ENCODE measurements at regions not wholly inside any gene's neighbourhood (a gene's known extent, or its start where the extent isn't known, plus 50 kb on each side); places are given as distances from the start of the nearest gene placed in this dataset.

DNA sequence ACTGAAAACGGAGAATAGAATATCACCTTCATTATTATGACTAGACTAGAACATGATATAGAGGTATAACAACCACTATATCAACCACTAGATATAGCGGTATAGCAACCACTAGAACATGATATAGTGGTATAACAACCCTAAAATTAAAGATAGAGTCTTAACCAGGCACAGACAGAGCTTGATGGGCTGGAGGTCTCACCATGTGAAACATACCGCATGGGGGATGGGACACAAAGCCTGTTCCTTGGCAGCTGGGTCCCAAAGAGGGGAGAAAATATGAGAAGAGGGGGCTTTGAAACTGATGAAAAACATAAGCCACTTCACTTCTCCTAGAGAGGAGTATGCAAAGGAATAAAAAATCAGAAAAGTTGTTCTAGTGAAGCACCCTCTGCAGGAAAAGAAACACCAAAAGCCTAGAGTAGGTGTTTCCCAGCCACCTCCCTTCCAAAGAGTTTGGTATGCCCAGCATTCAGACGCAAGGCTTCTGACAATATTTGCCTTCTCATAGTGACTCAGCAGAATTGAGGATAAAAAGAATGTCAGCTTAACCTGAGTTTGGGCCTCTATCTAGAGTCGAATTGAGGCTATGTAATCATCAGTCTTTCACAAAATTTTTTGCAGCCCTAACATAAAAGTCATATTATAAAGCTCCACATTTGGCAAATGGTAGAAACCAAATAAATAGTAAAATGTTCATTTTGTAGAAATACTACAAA, 316.4 kb downstream of the NOVA1 start:
- Histone ChIP-seq H3K56ac (ENCODE audit: insufficient read length, low read depth, low read length) (no peak overlapping the region), H3K4me2 (ENCODE audit: insufficient read depth, insufficient read length, low read length) (no peak overlapping the region), H3K23ac (ENCODE audit: insufficient read length, low read depth, low read length) (no peak overlapping the region), H3K4ac (ENCODE audit: low read depth, low read length) (no peak overlapping the region), H2BK15ac (ENCODE audit: low read depth, low read length) (no peak overlapping the region), H3K79me2 (ENCODE audit: insufficient read depth, low read length) (no peaks in the 10 kb centered on the region), H3K27me3 (ENCODE audit: insufficient read depth, low read length) (no peaks in the 10 kb centered on the region), H2BK20ac (ENCODE audit: low read depth, low read length, poor library complexity, severe bottlenecking) (no peak overlapping the region), H3K27ac (ENCODE audit: insufficient read length, low read depth, low read length) (no peak overlapping the region), H2BK5ac (ENCODE audit: insufficient read length, low read length) (no peak overlapping the region), H3K9ac (ENCODE audit: extremely low read depth, insufficient read length, low read length) (no peak overlapping the region), H3T11ph (ENCODE audit: low read length) (no peak overlapping the region), H2BK12ac (ENCODE audit: insufficient read length, low read depth, low read length) (no peak overlapping the region), H2AFZ (ENCODE audit: low read length) (peak overlapping the region; percentile 69), H3K23me2 (ENCODE audit: insufficient read length, low read depth, low read length, poor library complexity, severe bottlenecking) (no peaks in the 10 kb centered on the region), H3K18ac (ENCODE audit: insufficient read length, low read depth, low read length) (no peak overlapping the region), H3K4me1 (ENCODE audit: insufficient read depth, low read length) (peaks cover 7% of the 10 kb centered on the region), H2AK5ac (ENCODE audit: insufficient read length, low read length) (no peak overlapping the region), H3K9me3 (ENCODE audit: control insufficient read depth, low read depth, low read length) (no peaks in the 10 kb centered on the region), H3K14ac (ENCODE audit: insufficient read depth, low read length) (no peak overlapping the region), H4K8ac (replicated peaks; ENCODE audit: insufficient read length, low read depth, low read length) (no peak overlapping the region), H2BK120ac (ENCODE audit: low read depth, low read length, poor library complexity, severe bottlenecking) (no peak overlapping the region), H4K91ac (ENCODE audit: insufficient read length, low read depth, low read length) (no peak overlapping the region), H3K79me1 (ENCODE audit: insufficient read depth, low read depth, low read length, poor library complexity, severe bottlenecking) (no peaks in the 10 kb centered on the region), H4K20me1 (ENCODE audit: control insufficient read depth, insufficient read depth, insufficient read length) (no peaks in the 10 kb centered on the region), H4K5ac (ENCODE audit: insufficient read length, low read depth, low read length) (no peak overlapping the region)
- Mint-ChIP-seq H3K27ac (peak overlapping the region in 1 of 3 experiments; percentile 74; a peak in 2 of 7 replicates), H3K4me1 (peaks cover 22 to 29% of the 10 kb centered on the region in 2 experiments), H3K9me3 (no peaks in the 10 kb centered on the region), H3K36me3 (ENCODE audit: insufficient read depth in 1 of 3, low read depth in 3 of 3) (no peaks in the 10 kb centered on the region), H3K4me3 (no peak overlapping the region), H3K27me3 (ENCODE audit: low read depth) (no peaks in the 10 kb centered on the region; the same call in 1 of the 2 replicates)
- no peak for DNase-seq
- no CpG with 5 or more reads among the region's 5 CpGs for WGBS (ENCODE audit: extremely low coverage, insufficient read length, low lambda C conversion rate)
- TF ChIP-seq, protein P1, sequence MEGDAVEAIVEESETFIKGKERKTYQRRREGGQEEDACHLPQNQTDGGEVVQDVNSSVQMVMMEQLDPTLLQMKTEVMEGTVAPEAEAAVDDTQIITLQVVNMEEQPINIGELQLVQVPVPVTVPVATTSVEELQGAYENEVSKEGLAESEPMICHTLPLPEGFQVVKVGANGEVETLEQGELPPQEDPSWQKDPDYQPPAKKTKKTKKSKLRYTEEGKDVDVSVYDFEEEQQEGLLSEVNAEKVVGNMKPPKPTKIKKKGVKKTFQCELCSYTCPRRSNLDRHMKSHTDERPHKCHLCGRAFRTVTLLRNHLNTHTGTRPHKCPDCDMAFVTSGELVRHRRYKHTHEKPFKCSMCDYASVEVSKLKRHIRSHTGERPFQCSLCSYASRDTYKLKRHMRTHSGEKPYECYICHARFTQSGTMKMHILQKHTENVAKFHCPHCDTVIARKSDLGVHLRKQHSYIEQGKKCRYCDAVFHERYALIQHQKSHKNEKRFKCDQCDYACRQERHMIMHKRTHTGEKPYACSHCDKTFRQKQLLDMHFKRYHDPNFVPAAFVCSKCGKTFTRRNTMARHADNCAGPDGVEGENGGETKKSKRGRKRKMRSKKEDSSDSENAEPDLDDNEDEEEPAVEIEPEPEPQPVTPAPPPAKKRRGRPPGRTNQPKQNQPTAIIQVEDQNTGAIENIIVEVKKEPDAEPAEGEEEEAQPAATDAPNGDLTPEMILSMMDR (conservative IDR thresholded peaks at IDR 0.05): no peak

Data from H9 (cell line).